GM12872 (cell line): ENCODE measurements at regions not wholly inside any gene's neighbourhood (a gene's known extent, or its start where the extent isn't known, plus 50 kb on each side); places are given as distances from the start of the nearest gene placed in this dataset.

Source experiments
- TF ChIP-seq, protein P1 (sequence below): IDR thresholded peaks from 3 replicates; pipeline ENCODE4 v1.5.1; 2011; ENCODE audit warnings: low read depth, mild to moderate bottlenecking, low read length, moderate library complexity; ENCODE audit not compliant: insufficient read depth

DNA sequence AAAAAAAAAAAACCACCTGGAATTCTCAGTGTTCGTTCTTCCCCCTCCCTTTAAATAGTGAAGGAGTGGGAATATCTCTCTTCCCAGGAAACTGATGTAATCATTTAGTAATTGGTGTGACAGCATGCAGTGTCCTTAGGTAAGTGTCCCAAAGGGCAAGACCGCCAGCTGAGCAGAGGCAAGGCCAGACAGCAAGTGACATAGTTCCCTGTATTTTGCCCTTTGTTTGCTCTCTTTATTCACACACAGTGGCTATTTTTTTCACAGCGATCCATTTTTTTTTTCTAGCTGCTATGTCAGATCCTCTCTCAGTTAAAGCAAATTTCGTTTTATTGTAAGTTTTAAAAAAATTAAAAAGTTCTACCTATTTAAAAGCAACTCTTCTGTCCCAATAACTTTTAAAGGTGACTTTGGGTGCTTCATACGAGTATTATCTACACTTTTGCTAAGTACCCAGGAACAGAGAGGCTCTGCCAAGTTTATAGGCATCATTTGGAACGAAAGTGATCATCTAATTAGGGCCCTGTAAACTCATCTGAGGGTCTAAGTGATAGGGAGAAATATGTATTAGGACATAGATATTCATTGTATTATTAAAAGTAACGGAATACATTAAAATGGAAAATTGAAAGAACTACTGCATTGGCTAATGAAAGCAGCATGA is 98.2 kb upstream of the ALDH1A1 start:
- TF ChIP-seq, protein P1, sequence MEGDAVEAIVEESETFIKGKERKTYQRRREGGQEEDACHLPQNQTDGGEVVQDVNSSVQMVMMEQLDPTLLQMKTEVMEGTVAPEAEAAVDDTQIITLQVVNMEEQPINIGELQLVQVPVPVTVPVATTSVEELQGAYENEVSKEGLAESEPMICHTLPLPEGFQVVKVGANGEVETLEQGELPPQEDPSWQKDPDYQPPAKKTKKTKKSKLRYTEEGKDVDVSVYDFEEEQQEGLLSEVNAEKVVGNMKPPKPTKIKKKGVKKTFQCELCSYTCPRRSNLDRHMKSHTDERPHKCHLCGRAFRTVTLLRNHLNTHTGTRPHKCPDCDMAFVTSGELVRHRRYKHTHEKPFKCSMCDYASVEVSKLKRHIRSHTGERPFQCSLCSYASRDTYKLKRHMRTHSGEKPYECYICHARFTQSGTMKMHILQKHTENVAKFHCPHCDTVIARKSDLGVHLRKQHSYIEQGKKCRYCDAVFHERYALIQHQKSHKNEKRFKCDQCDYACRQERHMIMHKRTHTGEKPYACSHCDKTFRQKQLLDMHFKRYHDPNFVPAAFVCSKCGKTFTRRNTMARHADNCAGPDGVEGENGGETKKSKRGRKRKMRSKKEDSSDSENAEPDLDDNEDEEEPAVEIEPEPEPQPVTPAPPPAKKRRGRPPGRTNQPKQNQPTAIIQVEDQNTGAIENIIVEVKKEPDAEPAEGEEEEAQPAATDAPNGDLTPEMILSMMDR: no peak

DNA sequence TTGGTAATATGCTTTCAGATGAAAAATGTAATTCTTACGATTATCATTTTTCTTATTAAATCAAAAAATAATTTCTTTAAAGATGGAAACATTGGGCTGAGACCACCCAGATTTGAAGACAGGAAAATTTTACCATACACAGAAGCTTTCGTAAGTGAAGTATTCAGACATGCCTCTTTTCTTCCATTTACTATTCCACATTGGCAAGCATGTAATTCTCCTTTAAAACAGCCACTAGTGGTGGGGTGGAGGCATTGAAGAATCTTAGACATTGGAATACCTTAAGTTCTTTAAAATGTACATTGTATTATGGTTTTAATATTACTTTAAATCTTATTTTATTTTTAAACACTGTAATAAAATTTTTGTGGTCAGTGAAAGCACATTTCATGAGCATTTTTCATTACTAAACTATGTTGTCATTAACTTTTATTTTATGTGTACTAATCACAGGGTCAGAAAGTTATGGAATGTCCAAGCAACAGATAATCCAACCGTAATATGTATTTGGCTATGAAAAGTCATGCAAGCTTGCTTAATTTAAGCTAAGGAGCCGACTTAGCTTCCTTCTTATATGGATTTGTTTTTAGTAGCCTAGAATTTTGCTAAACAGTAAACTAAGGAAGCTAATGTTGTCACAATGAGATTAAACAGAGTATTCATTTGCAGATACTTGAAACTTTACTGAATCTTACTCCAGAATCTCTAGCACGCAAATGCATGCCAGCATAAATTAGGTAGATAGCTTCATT is 97.4 kb upstream of the ALDH1A1 start:
- TF ChIP-seq, protein P1: no peak

DNA sequence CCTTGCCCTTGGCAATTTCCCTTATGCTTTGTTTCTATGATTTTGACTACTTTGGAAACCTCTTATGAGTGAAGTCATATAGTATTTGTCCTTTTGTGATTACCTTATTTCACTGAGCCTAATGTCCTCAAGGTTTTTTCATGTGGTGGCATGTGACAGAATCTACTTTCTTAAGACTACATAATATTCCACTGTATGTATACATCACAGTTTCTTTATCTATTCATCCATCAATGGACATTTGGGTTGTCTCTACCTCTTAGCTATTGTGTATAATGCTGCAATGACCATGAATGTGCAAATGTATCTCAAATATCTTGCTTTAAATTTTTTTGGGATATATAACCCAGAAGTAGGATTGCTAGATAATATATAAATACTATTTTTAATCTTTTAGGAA is 96.4 kb upstream of the ALDH1A1 start:
- TF ChIP-seq, protein P1: no peak

DNA sequence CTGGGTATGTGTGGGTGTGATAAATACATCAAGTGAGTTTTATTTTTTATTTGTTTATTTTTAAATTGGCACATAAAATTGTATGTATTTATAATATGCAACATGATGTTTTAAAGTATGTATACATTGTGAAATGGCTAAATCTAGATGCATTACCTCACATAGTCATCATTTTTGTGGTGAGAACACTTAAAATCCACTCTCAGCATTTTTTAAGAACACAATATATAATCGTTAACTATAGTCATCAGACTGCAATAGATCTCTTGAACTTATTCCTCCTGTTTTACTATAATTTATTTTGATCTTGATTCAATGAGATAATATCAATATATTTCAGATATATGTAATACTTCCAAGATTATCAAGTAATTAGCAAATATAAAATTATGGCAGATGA is 93.9 kb upstream of the ALDH1A1 start:
- TF ChIP-seq, protein P1: no peak

DNA sequence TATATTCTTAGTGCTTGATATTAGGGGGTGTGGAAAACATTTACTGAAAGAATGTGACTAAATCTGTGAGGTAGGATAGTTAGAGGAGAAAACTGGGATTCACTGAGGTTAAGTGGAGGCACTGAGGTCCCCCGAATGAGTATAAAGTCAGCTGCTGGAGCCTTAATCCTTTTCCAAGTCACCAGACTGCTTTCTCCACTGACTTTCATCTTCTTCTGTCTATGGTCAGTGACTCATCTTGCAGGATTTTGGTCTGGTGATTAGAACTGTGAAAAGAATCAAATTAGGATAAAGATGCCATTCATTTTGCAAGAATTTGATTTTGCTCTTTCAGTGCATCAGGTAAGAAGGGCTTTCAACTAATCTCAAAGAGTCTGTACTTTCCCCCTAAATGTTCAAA is 89.3 kb upstream of the ALDH1A1 start:
- TF ChIP-seq, protein P1: no peak

DNA sequence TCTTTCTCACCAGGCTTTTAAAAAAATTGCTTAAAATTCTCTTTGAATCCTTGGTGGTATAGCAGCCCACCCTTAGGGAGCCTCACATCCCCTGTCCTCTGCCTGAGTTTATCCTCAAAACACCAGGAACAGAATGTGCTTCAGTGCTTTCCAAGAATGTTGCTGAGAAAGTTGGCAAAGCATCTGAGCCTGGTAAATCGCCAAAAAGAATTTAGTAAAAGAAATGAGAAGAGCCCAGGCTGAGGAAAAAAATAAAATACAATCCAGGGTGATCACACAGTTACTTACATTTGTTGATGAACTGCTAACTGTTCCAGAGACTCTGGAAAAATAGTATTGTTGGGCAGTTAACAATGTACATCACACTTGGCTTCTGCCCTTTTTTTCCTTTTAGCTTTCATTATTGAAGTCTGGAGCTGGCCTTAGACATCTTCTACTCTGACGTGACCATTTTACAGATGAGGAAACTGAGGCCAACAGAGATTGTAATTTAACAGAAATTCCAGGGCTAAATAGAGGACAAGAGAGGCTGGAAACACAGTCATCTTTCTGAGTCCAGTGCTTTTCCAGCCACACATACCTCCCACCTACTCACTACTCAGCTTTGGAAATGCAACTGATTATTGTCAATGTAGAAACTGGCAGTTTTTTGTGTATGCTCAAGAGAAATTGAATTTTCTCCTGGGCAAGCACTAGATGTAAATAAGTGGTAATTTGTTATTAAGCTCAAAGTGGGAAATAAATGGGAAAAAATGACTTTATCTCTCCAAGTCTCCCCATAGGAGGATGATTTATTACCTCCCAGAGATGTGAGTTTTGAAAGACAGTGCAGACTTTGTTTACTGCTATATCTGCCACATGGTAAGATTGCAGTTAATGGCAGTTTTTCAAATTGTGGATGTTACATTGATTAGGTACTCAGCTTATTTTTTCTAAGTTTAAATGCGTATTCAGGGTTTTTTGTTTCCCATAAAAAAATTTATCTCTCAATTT is 86.7 kb upstream of the ALDH1A1 start:
- TF ChIP-seq, protein P1: no peak

DNA sequence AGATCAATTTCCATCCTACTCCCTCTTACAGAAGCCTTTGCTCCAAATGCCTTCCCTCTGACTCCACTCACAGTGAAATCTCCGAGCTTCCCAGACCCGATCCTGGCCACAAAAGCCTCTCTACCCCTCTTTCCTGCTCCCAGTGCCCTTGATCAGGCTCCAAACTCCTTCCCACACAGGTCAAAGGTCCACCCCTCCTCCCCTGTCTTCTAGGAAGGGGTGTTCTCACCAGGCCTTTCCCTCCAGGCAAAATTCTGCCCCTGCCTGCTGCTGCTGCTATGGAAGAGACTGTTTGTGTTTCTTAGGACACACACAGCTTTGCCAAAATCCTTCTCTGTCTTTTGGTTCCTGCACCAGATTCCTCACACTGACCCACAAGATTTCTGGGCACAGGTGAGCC is 85.8 kb upstream of the ALDH1A1 start:
- TF ChIP-seq, protein P1: no peak
